HG03565 (cell line): ENCODE measurements at regions not wholly inside any gene's neighbourhood (a gene's known extent, or its start where the extent isn't known, plus 50 kb on each side); places are given as distances from the start of the nearest gene placed in this dataset.

ENCODE experiments used
- ATAC-seq: cut with Tn5 transposase; IDR thresholded peaks from one replicate; pipeline ENCODE4 v1.9.1; 2021; ENCODE audit warnings: mild to moderate bottlenecking, moderate library complexity; ENCODE audit not compliant: unreplicated experiment

- ATAC-seq, result no peak
Measured at GRCh38 chr14:100955201-100955600, 51.7 kb upstream of the RTL1 start.

DNA sequence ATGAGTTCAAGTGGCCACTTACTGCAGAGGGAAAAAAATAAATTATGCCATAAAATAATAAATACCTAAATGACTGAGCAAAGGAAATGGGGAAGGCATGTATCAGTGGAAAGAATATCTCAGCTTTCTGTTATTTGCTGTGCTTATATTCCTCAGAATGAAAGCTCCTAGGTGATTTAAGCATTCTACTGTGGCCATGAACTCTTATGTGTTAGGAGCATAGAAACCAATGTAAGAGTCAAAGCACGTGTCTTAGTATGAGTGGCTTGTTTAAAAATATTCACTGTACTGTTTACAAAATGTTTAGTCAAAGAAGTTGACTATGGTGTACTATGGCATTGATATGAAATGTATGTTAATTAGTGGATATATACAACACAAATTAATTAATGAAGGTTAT lies 59.0 kb upstream of the RTL1 start:
- no peak for ATAC-seq

DNA sequence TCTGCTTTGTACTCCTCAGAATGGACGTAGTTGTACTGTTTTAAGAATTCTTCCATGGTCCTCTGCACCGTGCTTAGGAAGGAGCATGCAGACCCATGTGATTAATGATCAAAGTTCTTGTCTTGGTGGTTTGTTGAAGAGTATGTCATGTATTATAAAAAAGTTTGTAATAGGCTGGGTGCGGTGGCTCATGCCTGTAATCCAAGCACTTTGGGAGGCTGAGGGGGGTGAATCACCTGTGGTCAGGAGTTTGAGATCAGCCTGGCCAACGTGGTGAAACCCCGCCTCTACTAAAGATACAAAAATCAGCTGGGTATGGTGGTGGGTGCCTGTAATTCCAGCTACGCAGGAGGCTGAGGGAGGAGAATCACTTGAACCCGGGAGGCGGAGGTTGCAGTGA lies 61.8 kb upstream of the RTL1 start:
- no peak for ATAC-seq

- ATAC-seq, result no peak
Measured at GRCh38 chr14:100967178-100967577, 63.7 kb upstream of the RTL1 start.

- no peak for ATAC-seq
Measured at GRCh38 chr14:100967930-100968329, 64.4 kb upstream of the RTL1 start.

DNA sequence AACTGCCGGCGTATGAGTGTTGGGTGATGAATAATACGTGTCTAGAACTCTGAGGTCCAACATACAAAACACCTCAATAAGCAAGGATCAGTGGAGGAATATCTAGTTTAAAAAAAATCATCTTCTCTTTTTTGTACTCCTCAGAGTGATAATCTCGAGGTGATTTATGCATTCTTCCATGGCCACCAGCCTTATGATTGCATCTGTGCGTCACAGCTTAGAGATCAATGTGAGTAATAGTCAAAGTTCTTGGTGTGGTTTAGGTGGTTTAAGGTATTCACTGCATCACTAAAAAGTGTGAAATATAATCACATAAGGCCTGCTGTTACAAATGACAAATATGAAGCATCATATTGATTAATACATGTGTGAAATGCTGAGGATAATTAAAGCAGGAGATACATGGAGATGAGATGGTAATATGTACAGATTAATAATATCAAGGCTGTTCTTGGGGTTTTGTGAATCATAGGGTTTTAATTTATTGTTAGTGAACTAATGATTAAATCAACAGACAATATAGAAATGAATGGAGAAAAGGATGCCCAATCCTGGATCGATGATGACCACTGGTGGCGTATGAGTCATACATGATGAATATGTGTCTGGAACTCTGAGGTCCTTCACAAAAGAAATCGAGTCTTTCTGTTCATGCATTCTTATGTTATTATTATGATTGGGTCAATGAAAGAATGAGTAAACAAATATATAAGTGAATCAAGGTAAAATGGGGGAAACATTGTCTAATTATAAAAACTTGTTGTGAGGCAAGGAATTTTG lies 68.8 kb upstream of the RTL1 start:
- no peak for ATAC-seq

DNA sequence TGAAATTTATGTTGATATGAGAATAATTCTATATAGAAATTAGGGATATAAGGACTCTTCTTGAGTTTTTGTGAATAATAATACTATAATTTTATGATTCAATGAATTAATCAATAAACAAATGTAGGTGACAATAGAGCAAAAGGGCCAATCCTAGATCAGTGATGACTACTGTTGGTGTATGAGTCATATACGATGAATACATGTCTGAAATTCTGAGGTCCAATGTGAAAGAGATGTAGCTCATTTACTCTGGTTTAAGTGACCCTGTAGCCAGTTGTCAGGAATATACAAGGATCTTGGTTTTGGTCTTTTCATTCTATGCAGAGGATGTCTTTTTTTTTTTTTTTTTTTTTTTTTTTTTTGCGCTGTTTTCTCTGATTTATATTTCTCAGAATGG lies 72.1 kb upstream of the RTL1 start:
- ATAC-seq, result no peak

- ATAC-seq, result no peak
Measured at GRCh38 chr14:100979079-100979478, 75.6 kb upstream of the RTL1 start.

GRCh38 chr14:100979780-100980179 lies 76.3 kb upstream of the RTL1 start:
- no peak for ATAC-seq

DNA sequence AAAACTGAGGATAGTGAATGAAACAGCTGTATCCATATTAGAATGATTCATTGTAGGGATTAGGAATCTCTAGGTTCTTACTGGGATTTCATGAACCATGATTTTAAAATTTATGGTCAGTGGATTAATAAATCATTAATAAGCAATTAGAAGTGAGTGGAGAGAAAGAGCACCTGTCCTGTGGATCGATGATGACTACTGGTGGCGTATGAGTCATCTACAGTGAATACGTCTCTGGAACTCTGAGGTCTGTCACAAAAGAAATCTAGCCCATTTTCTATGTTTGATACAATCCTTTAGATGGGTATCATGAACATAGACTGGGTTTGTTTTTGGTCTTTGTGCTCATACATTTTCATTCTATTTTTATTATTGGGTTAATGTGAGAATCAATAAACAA lies 77.3 kb upstream of the RTL1 start:
- no peak for ATAC-seq

DNA sequence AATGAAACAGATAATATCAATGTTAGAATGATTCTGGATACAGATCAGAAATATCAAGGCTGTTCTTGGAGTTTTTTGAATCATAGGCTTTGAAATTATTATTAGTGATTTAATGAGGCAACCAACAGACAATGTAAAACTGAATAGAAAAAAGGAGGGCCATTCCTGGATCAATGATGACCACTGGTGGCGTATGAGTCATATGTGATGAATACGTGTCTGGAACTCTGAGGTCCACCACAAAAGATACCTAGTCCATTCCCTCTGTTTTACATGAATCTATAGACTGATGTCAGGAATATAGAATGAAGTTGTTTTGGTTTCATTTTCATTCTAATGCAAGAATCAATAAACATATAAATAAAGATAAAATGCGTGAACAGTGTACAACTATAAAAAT lies 78.3 kb upstream of the RTL1 start:
- no peak for ATAC-seq

- ATAC-seq, result no peak
Measured at GRCh38 chr14:100982353-100982752, 78.8 kb upstream of the RTL1 start.

GRCh38 chr14:100982762-100983161 lies 79.2 kb upstream of the RTL1 start:
- no peak for ATAC-seq

DNA sequence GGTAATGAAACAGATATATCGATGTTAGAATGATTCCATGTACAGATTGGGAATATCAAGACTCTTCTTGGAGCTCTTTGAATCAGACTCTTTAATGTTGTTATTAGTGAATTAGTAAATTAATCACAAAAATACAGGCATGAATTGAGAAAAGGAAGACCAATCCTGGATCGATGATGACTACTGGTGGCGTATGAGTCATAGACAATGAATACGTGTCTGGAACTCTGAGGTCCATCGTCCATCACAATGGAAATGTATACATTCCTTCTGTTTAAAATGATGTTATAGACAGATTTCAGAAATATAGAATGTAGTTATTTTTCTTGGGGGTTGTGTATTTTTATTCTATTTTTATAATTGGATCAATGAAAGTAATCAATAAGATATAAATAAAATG lies 80.2 kb upstream of the RTL1 start:
- ATAC-seq, result no peak

DNA sequence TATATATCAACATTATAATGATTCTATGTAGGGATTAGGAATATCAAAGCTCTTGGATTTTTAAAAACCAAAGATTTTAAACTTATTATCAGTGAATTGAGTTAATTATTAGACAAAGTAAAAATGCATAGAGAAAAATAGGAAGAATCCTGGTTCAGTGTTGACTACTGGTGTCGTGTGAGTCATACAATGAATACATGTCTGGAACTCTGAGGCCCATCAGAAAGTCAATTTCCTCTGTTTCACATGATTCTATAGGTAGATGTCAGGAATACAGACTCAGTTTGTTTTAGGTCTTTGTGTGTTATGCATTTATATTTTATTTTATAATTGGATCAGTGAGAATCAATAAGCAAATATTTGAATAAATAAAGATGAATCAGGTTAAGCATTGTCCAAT lies 84.5 kb upstream of the RTL1 start:
- no peak for ATAC-seq

DNA sequence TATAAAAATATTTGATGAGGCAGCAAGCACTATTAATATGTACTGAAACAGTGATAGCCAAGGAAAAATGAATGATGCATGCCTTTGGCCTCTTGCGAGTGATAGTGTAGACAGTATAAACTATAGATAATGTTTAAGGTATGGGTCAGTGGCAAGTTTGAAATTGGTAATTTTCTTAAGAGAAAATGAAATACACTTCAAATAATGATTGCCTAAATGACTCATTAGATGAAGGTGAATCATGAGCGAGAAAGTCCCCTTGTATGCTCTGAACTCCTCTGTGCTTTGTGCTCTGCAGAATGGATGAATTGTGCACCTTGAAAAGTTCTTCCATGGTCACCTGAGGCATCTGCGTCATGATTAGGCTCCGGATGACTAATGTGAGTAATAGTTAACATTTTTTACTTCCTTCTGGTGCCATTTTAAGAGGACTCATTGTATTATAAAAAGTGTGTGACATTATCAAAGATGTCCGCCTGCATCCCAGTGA lies 84.9 kb upstream of the RTL1 start:
- ATAC-seq, result no peak

- no peak for ATAC-seq
Measured at GRCh38 chr14:100988956-100989355, 85.4 kb upstream of the RTL1 start.

GRCh38 chr14:100989924-100990323 lies 86.4 kb upstream of the RTL1 start:
- ATAC-seq, result no peak

DNA sequence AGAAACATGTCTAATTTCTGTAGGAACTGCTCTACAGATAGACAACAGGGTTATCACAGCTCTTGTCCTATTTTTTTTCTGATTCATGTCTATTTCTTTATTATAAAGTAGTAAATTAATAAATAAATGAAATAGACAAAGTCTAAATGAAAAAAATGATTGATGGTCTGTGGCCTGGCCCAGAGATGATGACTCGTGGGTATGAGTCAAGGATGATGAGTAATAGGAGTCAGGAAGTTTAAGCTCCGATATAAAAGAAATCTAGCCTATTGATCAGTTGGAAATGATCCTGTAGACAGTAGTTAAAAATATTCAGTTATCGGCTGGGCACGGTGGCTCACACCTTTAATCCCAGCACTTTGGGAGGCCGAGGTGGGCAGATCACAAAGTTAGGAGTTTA lies 90.6 kb upstream of the RTL1 start:
- ATAC-seq, result no peak

DNA sequence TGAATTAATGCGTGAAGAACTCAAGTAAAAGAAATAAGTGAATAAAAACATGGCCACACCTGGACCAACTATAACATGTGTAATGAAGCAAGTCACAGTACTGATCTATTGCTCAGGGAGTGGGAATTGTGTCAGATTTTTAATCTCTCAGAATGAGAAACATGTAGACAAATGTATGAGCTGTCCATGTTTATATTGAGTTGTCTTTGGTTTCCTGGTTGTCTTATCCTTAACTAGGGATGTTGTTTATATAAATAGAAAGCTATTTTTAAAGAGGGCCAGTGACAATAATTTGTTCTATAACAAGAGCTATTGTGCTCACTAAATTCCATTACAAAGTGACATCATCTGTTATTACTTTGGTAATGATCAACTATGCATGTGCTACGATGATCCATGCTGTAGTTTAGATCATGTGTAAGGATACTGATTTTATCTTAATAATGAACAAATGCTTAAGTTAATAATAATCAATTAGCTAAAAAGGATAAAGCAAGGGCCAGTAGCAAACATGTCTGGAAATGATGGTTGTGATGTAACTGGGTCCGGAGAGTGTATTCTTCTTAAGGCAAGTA lies 91.3 kb upstream of the RTL1 start:
- ATAC-seq, result no peak

GRCh38 chr14:101000711-101001250 lies 97.3 kb upstream of the RTL1 start:
- no peak for ATAC-seq

DNA sequence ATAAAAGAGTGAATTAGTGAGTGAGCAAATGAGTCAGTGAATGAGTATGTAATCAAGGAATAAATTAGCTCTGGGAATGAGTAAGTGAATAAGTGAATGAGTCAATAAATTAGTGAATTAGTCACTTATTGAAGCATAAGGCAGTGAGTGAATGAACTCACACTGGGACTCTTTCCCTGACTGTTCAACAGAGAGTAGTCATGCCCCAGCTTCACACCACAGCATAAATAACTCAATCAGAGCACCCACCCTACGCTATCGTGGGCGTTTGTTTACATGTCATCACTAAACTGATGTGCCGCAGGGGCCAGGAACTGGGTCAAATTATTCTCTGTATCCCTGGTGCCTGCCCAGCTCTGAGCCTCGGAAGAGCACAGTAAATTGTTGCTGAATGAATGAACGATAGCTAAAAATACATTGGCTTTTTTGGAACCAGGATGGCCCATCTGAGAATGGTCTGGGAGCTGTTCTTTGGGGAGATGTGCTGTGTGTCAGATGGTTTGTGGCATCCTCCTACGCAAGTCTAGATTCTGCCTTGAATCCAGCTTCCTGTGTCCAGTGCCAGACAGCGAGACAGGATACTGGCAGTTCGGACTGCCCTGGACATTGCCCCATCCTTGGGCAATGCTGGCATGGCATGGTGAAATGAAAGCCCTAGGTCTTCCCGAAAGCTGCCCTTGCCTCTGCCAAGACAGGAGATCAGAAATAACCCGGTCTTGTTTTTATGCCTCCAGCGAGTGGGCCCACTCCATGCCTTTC lies 98.0 kb upstream of the RTL1 start:
- ATAC-seq, result no peak
